ENCODE measurements at regions not wholly inside any gene's neighbourhood (a gene's known extent, or its start where the extent isn't known, plus 50 kb on each side); places are given as distances from the start of the nearest gene placed in this dataset.

DNA sequence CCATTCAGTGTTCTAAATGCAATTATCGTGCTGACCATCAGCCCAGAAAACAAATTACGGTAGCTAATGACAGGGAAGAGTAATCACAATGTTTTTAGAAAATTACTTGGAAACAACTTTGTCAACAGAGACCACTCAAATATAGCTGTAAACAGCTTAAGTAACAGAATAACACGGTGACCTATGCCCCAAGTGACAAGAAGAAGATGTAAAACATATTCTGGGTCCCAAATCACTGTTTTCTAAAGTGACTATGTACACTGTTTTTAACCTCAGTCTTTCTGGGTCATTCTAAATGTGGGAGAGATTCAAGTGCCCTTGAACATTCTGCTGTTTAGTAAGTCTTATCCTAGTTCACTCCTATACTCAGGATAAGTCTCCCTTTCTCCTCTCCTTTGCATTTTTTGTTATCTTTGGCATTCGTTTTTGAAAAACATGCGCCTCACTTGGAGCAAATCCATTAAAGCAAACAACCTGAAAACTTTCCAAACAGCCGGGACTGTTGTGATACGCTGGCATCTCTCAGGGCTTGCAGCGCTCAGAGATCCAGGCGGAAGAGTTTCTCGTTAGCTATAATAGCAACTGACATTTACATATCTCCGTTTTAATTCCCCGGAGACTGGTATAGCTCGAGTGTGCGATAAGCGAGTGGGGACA lies 114.5 kb upstream of the SOX4 start:
- no peak for DNase-seq

DNA sequence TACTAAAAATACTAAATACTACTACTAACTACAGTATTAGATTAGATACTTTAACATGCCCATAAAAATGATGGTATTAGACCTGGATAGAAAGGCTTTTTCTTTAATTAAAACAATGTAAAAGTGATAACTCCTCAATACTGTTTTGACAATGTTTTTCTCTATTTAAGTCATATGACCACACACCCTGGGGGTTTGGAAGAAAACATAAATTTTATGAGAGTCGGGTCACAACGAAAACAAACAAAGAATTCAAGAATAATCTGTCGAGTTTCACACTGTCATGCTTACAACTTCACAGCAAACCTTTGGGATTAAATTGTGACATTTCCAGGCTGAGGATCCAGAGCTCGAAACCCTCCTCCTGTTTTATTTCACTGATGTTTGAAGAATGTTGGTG lies 107.4 kb upstream of the SOX4 start:
- DNase-seq: no peak

DNA sequence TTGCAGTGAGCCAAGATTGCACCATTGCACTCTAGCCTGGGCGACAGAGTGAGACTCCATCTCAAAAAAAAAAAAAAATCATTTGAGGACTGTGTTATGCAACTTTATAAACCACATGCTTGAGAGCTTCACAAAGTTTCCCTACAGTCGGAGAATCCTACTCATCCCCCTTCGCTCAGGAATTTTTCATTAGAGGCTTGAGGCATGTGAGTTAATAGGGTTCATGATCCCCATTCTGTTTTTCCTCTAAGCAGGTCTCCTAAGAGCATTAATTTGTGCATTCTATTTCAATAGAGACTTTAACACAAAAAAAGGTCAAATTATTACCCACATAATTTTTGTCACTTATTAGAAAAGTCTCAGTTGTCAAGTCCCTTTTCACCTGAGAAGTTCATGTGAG lies 103.7 kb upstream of the SOX4 start:
- DNase-seq: no peak

DNA sequence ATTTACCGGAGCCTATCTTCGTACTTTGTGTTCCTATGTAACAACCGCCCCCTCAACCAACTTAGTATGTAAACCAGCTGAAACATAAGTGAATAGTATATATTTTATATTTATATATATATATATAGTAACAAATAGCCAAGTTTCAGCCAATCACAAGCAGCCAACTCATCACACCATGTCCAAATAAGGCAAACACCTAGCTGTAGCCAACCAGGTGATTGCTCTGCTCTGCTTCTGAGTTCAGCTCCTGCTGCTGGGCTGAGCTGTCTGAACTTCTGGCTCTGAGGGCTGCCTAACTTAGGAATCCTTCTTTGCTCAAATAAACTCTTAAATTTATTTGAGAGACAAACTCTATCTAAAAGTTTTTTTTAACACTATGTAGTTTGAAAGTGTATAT lies 101.6 kb upstream of the SOX4 start:
- DNase-seq: no peak

DNA sequence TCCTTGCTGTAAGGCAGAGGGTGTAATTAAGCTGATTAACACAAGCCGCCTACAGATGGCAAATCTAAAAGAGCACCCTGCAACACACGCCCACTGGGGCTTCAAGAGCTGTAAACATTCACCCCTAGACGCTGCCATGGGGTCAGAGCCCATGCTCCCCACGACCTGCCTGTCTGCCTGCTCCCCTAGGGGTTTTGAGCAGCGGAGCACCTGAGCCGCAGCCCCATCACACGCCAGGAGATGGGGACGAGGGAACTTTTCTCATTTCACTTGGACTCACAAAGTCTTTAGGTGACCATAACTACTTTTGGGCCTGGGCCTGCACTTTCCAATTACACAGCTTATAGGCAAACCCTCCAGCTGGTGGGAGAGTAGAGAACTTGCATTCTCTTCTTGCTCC lies 99.0 kb upstream of the SOX4 start:
- no peak for DNase-seq

DNA sequence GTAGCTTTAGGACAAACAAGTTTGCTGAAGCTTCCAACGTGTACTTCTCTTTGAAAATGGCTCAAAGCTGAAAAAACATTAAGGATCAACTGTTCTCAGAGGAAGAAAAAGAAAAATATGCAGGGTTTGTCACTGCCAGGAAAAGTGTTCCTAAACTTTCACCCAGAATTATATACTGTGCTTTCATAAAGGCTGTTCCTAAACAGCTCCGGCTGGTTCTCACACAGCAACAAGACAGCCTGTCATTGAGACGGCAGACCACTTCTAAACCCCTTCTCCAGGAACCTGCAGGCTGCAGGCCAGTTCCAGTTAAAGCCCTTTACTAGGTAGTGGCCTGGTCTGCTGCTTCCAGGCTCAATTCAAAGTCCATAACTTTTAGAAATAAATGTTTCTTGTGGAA lies 97.4 kb upstream of the SOX4 start:
- no peak for DNase-seq

DNA sequence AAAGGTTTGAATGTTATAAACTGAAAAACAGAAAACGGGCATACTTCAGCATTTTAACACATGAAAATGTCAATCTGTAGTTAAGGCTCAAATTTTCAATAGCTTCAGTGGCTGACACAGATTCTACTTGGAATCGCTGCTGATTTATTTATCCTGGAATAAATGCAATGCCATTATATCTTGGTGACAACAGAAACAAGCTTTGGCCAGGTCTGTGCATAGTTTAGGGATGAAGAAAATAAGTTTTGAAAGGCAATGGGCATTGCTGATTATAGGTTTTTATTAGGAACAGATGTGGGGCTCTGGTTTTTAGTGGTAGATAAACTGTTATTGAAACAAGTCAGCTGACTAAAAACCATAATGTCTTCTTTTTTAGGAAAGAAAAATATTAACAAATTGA lies 96.8 kb upstream of the SOX4 start:
- DNase-seq: peak; percentile 21

DNA sequence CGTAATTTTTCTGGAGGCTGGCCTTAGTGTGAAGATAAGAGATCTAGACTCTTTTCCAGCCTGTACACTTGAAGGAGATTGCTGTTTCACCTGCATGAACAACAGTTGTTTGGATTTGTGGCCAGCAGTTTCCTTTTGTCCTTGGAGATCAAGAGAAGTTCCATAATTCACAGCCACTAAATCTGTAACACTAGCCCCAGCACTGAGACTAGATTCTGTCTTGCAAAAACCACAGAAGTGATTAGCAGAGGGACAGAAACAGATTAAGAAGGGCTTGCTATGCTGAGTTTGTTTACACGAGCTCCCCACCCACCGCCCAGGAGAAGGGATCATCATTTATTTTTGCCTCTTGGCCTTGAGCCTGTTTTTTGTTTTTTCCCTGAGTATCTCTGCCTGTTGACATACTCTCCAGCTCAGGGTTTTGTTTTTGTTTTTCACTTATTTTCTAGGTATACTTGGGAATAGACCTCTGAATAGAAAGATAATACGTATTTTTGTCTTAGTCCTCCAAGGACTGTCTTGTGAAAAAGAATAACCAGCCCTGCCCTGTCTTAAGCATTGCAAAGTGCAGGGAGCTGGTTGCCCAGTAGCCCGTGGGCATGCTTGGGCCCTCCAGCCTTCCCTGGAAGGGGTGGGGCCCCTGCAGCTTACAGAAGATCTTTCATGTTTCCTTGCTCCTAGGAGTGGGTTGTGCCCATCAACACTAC lies 93.1 kb upstream of the SOX4 start:
- DNase-seq: no peak

DNA sequence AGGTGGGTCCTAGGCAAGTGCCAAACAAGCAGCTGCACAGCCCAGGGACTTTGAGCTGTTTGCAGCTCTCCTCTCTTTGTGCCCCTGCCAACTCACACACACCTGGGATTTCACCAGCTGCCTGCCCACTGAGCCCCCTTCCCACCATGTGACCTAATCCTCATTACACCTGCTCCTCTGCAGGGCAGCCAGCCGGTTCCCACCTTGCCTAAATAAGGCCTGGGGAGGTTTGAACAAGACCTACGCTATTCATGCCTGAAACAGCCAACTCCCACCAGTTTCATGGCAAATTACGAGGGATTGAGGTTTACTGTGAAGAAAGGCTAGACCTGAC lies 92.6 kb upstream of the SOX4 start:
- DNase-seq: no peak

DNA sequence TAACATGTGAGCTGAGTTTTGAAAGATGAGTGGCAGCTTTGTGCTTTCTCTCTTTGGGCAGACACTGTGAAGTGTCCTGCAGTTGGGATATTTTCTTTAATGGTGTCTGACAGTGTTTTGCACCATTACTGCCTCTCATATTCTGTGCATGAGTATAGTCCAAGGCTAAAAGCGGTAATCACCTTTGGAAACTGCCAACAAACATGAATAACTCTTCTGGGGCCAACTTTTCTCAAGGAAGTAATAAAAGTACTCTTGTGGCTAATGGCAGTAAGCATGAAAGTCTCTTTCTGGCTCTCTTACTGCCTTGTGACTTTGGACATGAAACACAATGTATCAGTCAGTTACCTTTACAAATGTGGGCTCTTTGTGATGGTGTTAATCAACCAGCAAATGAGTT lies 91.7 kb upstream of the SOX4 start:
- no peak for DNase-seq

DNA sequence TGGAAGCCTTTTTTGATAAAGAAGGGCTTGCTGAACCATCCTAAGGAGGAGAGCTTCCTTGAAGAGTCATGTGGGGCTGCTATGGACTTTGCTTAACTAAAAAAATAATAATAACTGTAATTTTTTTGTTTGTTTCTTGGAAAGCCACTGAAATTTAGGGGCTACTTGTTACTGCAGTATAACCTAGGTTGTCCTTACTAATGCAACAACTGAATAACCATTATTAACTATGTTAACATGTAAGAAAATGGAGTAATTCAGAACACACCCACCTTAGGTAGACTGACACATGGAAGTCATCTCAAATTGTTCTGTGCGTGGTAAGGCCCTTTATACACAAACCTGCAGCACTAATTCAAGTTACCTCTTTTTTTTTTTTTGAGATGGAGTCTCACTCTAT lies 90.9 kb upstream of the SOX4 start:
- no peak for DNase-seq

DNA sequence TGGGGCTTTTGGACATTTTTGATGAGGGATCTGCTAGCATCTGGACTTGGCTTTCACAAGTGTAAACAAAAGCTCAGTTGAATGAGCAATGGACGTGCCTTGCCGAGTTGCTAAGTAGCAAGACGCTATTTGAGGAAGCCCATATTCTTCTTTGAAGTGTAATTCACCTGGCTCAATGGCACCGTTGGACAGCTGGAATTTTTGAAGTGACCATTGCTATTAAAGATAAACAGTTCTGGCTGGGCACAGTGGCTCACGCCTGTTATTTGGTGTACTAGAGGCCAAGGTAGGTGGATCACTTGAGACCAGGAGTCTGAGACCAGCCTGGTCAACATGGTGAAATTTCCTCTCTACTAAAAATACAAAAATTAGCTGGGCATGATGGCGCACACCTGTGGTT lies 88.8 kb upstream of the SOX4 start:
- no peak for DNase-seq

DNA sequence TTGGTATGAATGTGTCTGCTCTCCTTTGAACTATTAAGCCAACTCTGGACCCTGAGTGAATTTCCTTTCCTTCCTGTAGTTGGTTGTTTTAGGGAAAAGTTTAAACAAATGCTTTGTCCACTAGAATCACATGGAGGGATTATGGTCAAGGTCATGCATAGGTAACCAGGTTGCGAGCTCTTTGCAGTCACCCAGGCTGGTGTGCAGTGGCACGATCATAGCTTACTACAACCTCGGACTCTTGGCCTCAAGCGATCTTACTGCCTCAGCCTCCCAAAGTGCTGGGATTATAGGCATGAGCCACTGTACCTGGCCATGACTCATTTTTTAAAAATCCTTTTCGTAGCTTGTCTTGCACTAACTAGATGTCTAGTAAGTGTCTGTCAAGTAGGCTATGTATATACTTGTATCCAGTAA lies 88.0 kb upstream of the SOX4 start:
- DNase-seq: no peak

DNA sequence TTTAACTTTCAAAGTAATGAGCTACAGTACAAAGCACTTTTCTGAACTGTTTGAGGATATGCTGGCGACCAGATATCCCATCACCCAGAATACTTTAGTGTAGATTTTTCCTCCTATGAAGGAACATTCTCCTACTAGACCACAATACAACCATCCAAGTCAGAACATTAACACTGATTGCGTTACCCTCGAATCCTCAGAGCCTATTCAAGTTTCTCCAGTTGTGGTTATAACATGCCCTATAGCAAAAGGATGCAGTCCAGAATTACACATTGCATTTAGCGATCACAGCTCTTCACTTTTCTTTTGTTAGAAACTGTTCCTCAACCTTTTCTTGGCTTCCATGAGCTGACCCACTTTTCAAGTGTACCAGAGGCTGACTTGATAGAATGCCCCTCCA lies 87.4 kb upstream of the SOX4 start:
- no peak for DNase-seq

DNA sequence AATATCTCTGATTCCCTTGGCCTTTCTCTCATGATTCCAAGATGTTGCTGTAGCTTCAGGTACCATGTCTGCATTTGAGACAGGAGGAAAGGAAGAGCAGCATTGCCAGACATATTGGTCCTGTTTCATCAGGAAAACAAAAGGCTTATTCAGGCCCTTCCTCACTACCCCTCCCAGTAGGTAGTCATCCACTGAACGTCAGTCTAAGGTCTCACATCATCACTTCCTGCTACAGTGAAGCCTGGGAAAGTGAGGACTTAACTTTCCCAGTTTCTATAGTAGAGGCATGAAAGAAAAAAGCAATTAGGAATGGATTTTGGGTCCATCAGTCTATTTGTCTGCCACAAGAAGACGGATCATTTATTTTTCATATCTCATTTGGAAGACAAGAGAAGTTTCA lies 85.7 kb upstream of the SOX4 start:
- no peak for DNase-seq

DNA sequence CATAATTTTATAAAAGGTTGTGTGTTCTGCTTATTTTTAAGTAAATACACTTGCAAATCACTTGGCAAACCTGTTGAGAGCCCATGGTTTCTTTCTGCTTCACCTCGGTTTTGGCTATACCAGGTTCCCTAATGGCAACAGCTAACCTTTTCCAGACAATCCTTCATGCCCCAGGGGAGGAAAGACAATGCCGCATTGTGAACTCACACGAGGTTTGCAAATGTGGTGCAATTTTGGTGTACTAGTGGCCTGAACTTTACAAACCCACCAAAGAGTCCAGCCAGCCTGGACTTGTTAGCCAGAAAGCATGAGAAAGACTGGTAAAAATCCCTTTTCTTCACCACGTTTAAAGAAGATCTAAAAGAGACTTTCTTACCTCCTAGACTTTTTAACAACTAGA lies 84.8 kb upstream of the SOX4 start:
- DNase-seq: no peak

DNA sequence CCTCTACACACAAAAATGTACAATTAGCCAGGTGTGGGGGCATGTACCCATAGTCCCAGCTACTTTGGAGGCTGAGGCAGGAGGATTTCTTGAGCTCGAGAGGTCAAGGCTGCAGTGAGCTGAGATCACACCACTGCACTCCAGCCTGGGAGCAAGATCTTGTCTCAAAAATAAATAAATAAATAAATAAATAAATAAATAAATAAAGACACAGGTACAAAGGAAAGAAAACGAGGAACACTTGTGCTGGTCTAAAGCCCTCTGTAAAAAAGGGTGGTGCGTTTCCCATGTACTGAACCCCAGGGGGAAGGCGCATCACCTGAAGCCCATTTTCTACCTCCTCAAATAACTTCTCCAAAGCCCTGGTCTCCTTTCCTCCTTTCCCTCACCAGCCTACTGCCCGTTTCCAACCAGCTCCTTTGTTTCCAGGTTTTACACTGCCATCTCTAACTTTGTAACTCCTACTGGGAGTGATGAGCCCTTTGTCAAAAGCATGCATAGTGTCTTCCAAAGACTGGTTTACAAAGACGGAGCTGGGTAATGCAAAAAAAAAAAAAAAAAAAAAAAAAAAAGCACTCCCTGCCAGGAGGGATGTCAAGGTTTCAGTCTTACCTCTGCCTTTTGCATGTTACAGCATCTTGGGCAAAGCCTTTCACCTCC lies 81.5 kb upstream of the SOX4 start:
- DNase-seq: no peak

DNA sequence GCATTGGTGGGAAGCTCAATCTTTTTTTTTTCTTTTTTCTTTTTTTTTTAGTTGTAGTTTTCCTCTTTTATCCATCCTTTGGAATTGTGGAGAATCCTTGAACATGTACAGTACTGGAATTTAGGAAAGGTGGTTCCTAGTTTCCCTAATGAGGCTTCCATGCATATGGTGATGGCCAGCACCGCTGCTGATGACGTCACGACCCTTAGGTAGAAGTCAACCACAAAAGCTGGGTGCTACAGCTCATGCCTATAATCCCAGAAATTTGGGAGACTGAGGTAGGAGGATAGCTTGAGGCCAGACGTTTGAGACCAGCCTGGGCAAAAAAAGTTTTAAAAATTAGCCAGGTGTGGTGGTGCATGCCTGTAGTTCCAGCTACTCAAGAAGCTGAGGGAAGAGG lies 79.3 kb upstream of the SOX4 start:
- no peak for DNase-seq

DNA sequence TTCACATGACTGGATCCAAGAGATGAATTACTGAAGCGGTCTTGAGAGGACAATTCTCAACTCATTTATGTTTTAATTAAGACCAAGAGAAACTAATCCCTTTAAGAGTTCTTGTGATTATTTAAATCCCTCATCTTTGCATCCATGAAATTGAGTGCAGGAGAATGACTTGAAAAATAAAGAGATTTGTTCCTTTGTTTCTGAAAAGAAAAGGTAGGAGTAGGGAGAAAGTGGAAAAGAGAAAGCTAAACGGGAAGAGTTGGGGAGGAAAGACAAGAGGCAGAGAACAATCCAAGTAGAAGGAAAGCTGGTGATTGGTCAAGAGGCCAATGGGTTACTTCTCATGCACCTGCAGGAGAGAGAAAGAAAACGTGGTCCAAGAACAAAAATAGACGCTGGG lies 75.2 kb upstream of the SOX4 start:
- no peak for DNase-seq

DNA sequence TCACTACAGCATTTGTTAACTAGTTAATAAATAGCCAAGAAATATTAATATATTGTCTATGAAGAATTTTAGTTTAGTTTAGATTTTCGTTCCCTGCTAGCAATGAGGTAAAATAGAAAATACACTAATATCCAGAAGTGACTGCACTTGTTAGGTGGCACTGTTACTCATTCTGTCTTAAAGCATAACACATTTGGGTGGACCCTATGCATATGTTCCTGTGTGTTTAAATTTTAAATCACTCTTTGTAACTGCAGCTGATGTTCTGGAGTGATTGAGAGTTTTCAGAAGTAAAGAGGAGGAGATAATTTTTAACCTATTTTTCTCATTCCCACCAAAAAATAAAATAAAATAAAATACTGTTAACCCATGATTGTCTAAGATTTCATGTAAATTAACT lies 73.9 kb upstream of the SOX4 start:
- no peak for DNase-seq

DNA sequence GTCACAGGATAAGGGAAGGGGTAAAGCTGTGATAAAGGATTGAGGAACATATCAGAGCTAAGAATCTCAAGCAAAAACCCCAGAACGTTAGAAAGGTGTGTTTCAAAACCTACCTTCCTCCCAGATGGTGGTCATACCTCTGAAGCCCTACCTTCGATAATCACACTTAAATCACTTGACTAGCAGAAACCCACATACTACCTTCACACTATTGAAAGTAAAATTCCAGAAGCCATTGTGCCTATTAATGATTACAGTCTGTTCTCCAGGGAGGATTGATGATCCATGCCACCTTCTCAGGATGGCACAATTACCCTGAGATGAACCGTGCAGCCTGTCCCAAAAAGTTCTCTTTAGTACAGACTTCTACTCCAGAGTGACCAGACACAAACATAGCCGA lies 72.3 kb upstream of the SOX4 start:
- no peak for DNase-seq

DNA sequence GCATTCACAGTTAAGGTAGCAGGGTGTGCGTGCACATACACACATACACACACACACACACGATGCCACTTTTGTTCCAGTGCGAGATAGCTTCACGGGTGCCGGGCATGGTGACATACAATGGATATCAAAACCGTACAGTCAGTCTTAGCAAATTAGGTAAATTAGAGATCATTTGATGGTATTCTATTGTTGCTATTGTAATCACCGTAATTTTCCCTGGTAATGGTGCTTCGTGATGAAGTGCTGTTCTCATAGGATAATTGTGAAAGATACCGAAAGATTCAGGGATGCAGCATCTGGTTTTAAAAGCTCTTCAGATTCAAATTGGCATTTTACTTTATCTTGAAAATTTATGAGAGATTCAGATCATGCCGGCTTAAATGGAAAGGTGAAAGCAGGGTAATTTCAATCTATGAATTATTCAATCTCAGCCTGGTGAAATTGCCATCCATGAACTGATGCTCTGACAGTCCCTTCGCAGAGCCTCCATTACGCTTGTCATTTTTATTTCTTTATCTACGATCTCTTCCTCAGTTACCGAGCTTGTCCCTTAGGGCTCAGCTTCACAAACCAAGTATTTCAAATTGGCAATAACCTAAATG lies 71.3 kb upstream of the SOX4 start:
- no peak for DNase-seq

DNA sequence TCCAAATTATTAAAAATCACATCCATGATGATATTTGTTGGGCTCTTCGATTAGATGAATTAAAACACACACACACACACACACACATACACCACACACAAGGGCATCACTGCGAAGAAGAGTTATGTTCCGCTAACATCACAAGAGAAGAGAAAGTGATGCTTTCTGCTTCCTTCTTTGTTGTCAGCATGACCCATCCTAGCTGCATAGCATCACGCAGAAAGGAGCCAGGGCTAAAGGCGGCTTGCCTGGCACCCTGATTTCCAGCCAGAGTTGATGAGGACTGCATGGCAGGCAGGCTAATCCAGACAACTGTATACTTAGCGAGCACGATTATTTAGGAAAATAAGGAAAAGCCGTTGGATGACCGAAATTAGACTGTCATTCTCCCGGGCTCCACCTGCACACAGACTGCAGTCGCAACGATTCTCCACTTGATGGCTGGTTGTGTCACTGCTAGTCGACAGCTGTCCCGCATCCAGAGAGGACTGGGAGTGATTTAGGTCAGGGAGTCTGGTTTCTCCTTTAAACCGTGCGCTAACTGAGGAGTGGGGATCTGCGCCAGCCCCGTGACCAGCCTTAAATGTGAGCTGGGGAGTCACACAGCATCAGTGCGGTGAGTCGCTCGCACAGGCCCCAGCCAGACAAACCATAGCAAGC lies 70.6 kb upstream of the SOX4 start:
- DNase-seq: no peak

DNA sequence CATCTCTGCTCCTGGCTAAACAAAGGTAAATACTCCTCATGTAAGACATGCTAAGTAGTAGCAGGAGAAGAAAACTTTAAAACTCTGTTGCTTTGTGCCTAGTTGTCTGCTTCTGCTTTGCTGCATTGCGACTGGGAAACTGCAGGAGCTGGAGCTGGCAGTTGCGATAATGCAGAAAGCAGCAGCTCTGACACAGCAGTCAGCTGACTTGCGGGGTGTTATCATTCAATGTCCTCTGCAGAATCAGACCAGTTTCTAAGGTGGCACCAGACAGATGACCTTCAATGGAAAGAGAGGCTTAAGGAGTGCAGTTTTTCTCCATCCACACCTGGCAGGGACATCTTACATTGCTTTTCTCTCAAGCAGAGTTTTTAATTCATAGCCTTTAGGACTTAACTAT lies 69.9 kb upstream of the SOX4 start:
- DNase-seq: no peak
